ENCODE measurements at regions not wholly inside any gene's neighbourhood (a gene's known extent, or its start where the extent isn't known, plus 50 kb on each side); places are given as distances from the start of the nearest gene placed in this dataset.

- no peak for TF ChIP-seq CTCF (conservative IDR thresholded peaks at IDR 0.05; ENCODE audit: low read depth, low read length)
- TF ChIP-seq EZH2phosphoT487 (IDR thresholded peaks at IDR 0.05; ENCODE audit: borderline replicate concordance, low read length): no peak
- no peak for TF ChIP-seq EZH2 (IDR thresholded peaks at IDR 0.05; ENCODE audit: low read length, unreplicated experiment)
These were observed 1783.1 kb downstream of the PCDH7 start for GRCh38 chr4:32503241-32503640.
